Peyer's patch (tissue), 4 donors: ENCODE measurements at regions not wholly inside any gene's neighbourhood (a gene's known extent, or its start where the extent isn't known, plus 50 kb on each side); places are given as distances from the start of the nearest gene placed in this dataset.

Source experiments
- POLR2A ChIP-seq, 2 donors: fragments of 450-650 bp; IDR thresholded peaks; one replicate each; pipeline ENCODE4 v1.5.1; 2017; ENCODE audit warnings: antibody characterized with exemption in 2 of 2, mild to moderate bottlenecking in 2 of 2, moderate library complexity in 2 of 2
- TF ChIP-seq, protein P1 (sequence below), 6 experiments: fragments of 450-650 bp in 4 of 6; fragments of 200-600 bp in 2 of 6; sonication (generic) in 1 of 6; IDR thresholded peaks; one replicate each; pipeline ENCODE4 v1.5.1; 2017 to 2019; ENCODE audit warnings: antibody characterized with exemption in 6 of 6, mild to moderate bottlenecking in 3 of 6, moderate library complexity in 1 of 6

DNA sequence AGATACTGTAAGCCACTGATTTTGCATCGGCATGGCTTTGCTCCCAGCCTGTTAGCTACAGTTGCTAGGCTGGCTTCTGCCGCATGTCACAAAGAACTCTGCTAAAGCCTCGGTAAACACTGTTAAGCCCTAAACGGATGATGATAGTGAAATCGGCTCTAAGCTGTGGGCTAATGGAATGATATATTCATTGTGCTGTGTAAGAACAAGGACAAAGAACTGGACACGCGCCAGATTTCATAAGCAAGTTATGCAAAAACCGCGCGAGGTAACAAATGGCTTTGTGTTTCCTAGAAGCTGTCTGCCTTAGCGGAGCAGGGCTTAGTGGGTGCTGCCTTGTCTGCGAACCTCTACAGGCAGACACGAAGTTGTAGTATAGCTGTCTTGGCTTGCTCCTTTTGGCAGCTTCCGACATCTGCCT is 331.3 kb upstream of the COBL start:
- TF ChIP-seq POLR2A (IDR thresholded peaks at IDR 0.05): no peak
- TF ChIP-seq, protein P1, sequence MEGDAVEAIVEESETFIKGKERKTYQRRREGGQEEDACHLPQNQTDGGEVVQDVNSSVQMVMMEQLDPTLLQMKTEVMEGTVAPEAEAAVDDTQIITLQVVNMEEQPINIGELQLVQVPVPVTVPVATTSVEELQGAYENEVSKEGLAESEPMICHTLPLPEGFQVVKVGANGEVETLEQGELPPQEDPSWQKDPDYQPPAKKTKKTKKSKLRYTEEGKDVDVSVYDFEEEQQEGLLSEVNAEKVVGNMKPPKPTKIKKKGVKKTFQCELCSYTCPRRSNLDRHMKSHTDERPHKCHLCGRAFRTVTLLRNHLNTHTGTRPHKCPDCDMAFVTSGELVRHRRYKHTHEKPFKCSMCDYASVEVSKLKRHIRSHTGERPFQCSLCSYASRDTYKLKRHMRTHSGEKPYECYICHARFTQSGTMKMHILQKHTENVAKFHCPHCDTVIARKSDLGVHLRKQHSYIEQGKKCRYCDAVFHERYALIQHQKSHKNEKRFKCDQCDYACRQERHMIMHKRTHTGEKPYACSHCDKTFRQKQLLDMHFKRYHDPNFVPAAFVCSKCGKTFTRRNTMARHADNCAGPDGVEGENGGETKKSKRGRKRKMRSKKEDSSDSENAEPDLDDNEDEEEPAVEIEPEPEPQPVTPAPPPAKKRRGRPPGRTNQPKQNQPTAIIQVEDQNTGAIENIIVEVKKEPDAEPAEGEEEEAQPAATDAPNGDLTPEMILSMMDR (IDR thresholded peaks at IDR 0.05): peak in 1 of 6 experiments; percentile 7
